Neural progenitor cell (in vitro differentiated cells): ENCODE measurements at regions not wholly inside any gene's neighbourhood (a gene's known extent, or its start where the extent isn't known, plus 50 kb on each side); places are given as distances from the start of the nearest gene placed in this dataset.
"Not testable (repeated sequence)": the region's sequence is repeated elsewhere in the genome, so short reads cannot be mapped to it uniquely, and the experiment has no call there.

ENCODE experiments used
- DNase-seq: peaks from one replicate; pipeline ENCODE4 v3.0.0-alpha.2; 2016; ENCODE audit warnings: low spot score
- H2AFZ ChIP-seq: fragments of 200-600 bp; sonication (generic); replicated peaks from 2 replicates; pipeline ENCODE4 v1.6.1; 2016; ENCODE audit warnings: antibody characterized with exemption
- H3F3A ChIP-seq: fragments of 200-600 bp; sonication (generic); 2 replicates; pipeline ENCODE4 v1.6.1; 2016; ENCODE audit warnings: antibody characterized with exemption, low read depth
- H3K27ac ChIP-seq: fragments of 200-600 bp; sonication (generic); 2 replicates; pipeline ENCODE4 v1.5.1; 2016; ENCODE audit warnings: mild to moderate bottlenecking
- H3K27me3 ChIP-seq: fragments of 200-600 bp; sonication (generic); 2 replicates; pipeline ENCODE4 v1.6.1; 2016; ENCODE audit warnings: mild to moderate bottlenecking, moderate library complexity
- H3K36me3 ChIP-seq: fragments of 200-600 bp; sonication (generic); 2 replicates; pipeline ENCODE4 v1.5.1; 2016
- H3K4me1 ChIP-seq: fragments of 200-600 bp; sonication (generic); 2 replicates; pipeline ENCODE4 v1.6.1; 2016; ENCODE audit warnings: mixed run types
- H3K4me2 ChIP-seq: fragments of 200-600 bp; sonication (generic); 2 replicates; pipeline ENCODE4 v1.6.1; 2016
- H3K4me3 ChIP-seq: fragments of 200-600 bp; sonication (generic); 2 replicates; pipeline ENCODE4 v1.5.1; 2016
- H3K79me2 ChIP-seq: fragments of 200-600 bp; sonication (generic); 2 replicates; pipeline ENCODE4 v1.6.1; 2016; ENCODE audit warnings: low read depth
- H3K9ac ChIP-seq: fragments of 200-600 bp; sonication (generic); 2 replicates; pipeline ENCODE4 v1.6.1; 2016
- H3K9me3 ChIP-seq: fragments of 200-600 bp; sonication (generic); 2 replicates; pipeline ENCODE4 v1.5.1; 2016; ENCODE audit warnings: low read depth
- H4K20me1 ChIP-seq: fragments of 200-600 bp; sonication (generic); 2 replicates; pipeline ENCODE4 v1.6.1; 2016; ENCODE audit warnings: low read depth
- H3K27ac Mint-ChIP-seq: 3 replicates; pipeline ENCODE4 v1.8.0; 2021; ENCODE audit warnings: mixed read lengths
- H3K27me3 Mint-ChIP-seq: 2 replicates; pipeline ENCODE4 v1.8.0; 2022; ENCODE audit warnings: low read depth, mild to moderate bottlenecking, inconsistent platforms, moderate library complexity, mixed read lengths; ENCODE audit not compliant: insufficient read depth
- H3K36me3 Mint-ChIP-seq: 3 replicates; pipeline ENCODE4 v1.8.0; 2021; ENCODE audit warnings: mixed read lengths
- H3K4me1 Mint-ChIP-seq: 3 replicates; pipeline ENCODE4 v1.8.0; 2021; ENCODE audit warnings: mixed read lengths
- H3K4me3 Mint-ChIP-seq: 3 replicates; pipeline ENCODE4 v1.8.0; 2021; ENCODE audit warnings: mild to moderate bottlenecking, moderate library complexity, mixed read lengths
- H3K9me3 Mint-ChIP-seq: 3 replicates; pipeline ENCODE4 v1.8.0; 2020; ENCODE audit warnings: mixed read lengths
- CTCF ChIP-seq: fragments of 200-600 bp; sonication (generic); IDR thresholded peaks from 2 replicates; pipeline ENCODE4 v1.5.1; 2017; ENCODE audit warnings: antibody characterized with exemption, mild to moderate bottlenecking
- EZH2 ChIP-seq: fragments of 200-600 bp; sonication (generic); IDR thresholded peaks from 2 replicates; pipeline ENCODE4 v1.6.1; 2017; ENCODE audit warnings: antibody characterized with exemption, mild to moderate bottlenecking, moderate library complexity
- EZH2phosphoT487 ChIP-seq: fragments of 200-600 bp; sonication (generic); IDR thresholded peaks from 2 replicates; pipeline ENCODE4 v1.6.1; 2017; ENCODE audit warnings: antibody characterized with exemption

GRCh38 chr13:61275736-61276135, 139.9 kb downstream of the PCDH20 start:
- Histone ChIP-seq H4K20me1 (no peaks in the 10 kb centered on the region), H3K9me3 (no peaks in the 10 kb centered on the region), H3K4me1 (no peaks in the 10 kb centered on the region), H2AFZ (no peak overlapping the region), H3K9ac (no peak overlapping the region), H3K4me3 (no peak overlapping the region), H3K27me3 (no peaks in the 10 kb centered on the region), H3K36me3 (no peaks in the 10 kb centered on the region), H3K4me2 (no peak overlapping the region), H3K79me2 (no peaks in the 10 kb centered on the region), H3F3A (no peaks in the 10 kb centered on the region), H3K27ac (no peak overlapping the region)
- Mint-ChIP-seq H3K4me3 (no peak overlapping the region), H3K27ac (no peak overlapping the region), H3K27me3 (no peaks in the 10 kb centered on the region), H3K9me3 (peaks cover under 1% of the 10 kb centered on the region), H3K4me1 (no peaks in the 10 kb centered on the region), H3K36me3 (no peaks in the 10 kb centered on the region)
- DNase-seq, result no peak
- TF ChIP-seq EZH2, result no peak
- TF ChIP-seq EZH2phosphoT487, result no peak
- TF ChIP-seq CTCF, result no peak

GRCh38 chr13:61275251-61275650, 140.4 kb downstream of the PCDH20 start:
- Histone ChIP-seq H3K4me3 (no peak overlapping the region), H4K20me1 (no peaks in the 10 kb centered on the region), H3K9me3 (no peaks in the 10 kb centered on the region), H3K27me3 (no peaks in the 10 kb centered on the region), H3K27ac (no peak overlapping the region), H3K9ac (no peak overlapping the region), H3K4me2 (no peak overlapping the region), H3K79me2 (no peaks in the 10 kb centered on the region), H3K4me1 (no peaks in the 10 kb centered on the region), H3K36me3 (no peaks in the 10 kb centered on the region), H3F3A (no peaks in the 10 kb centered on the region), H2AFZ (no peak overlapping the region)
- Mint-ChIP-seq H3K9me3 (peaks cover 6% of the 10 kb centered on the region), H3K4me1 (no peaks in the 10 kb centered on the region), H3K4me3 (no peak overlapping the region), H3K27me3 (no peaks in the 10 kb centered on the region), H3K27ac (no peak overlapping the region), H3K36me3 (no peaks in the 10 kb centered on the region)
- TF ChIP-seq EZH2, result no peak
- TF ChIP-seq EZH2phosphoT487, result no peak
- no peak for DNase-seq

- not testable (repeated sequence) for H2AFZ ChIP-seq, H4K20me1 ChIP-seq, H3K27ac ChIP-seq, H3K4me3 Mint-ChIP-seq, H3K36me3 Mint-ChIP-seq, H3K36me3 ChIP-seq, H3K4me1 ChIP-seq, H3K9me3 ChIP-seq, H3K4me3 ChIP-seq, H3F3A ChIP-seq, H3K4me2 ChIP-seq, H3K27me3 Mint-ChIP-seq, H3K79me2 ChIP-seq, H3K9ac ChIP-seq, H3K27ac Mint-ChIP-seq, H3K4me1 Mint-ChIP-seq, DNase-seq, H3K27me3 ChIP-seq
- peaks cover 20% of the 10 kb centered on the region for H3K9me3 Mint-ChIP-seq
These were observed 148.8 kb downstream of the PCDH20 start for GRCh38 chr13:61266896-61267295.

DNA sequence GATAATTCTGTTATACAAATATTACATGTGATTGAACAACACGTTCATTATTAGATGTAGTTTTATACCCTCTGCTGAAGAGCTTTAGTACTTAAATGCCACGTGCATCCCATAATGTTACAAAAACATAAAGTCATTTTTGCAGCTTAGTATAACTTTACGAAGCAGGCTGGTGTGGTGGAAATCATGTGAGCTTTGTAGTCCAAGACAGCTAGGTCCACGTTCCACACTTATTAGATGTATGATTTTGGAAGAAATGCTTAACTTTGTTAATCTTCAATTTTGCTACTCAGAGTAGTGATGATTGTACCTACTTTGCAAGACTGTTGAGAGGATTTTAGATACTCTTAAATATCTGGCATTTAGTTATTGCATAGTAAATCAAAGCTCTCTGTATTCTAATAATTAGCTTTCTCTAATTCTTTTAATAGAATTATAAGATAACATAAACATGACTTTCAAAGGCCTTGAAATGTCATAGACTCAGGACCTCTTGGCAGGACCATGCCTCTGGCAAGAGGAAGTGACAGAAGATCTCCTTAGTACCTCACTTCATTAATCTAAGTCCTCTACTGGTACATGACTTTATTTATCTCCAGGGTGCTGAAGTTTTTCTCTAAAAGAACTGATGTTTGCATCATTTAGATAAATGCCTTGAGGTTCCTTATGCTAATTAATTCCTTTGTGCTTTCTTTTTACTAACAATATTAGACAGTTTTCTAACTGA, 153.7 kb downstream of the PCDH20 start:
- Mint-ChIP-seq H3K27ac (no peak overlapping the region), H3K27me3 (no peaks in the 10 kb centered on the region), H3K4me1 (no peaks in the 10 kb centered on the region), H3K4me3 (no peak overlapping the region), H3K9me3 (no peaks in the 10 kb centered on the region), H3K36me3 (no peaks in the 10 kb centered on the region)
- no peaks in the 10 kb centered on the region for H3K4me1 ChIP-seq
- no peak overlapping the region for H3K27ac ChIP-seq
- H3K9me3 ChIP-seq, result no peaks in the 10 kb centered on the region
- no peak overlapping the region for H2AFZ ChIP-seq
- no peak overlapping the region for H3K9ac ChIP-seq
- H3F3A ChIP-seq, result no peaks in the 10 kb centered on the region
- no peaks in the 10 kb centered on the region for H3K36me3 ChIP-seq
- TF ChIP-seq EZH2, result no peak
- no peak for TF ChIP-seq CTCF
- no peak for TF ChIP-seq EZH2phosphoT487
- no peak for DNase-seq
- no peaks in the 10 kb centered on the region for H3K79me2 ChIP-seq
- no peaks in the 10 kb centered on the region for H3K27me3 ChIP-seq
- H3K4me3 ChIP-seq, result no peak overlapping the region
- H3K4me2 ChIP-seq, result no peak overlapping the region
- no peaks in the 10 kb centered on the region for H4K20me1 ChIP-seq
